Psoas muscle (tissue), 7 donors: ENCODE measurements at regions not wholly inside any gene's neighbourhood (a gene's known extent, or its start where the extent isn't known, plus 50 kb on each side); places are given as distances from the start of the nearest gene placed in this dataset.

Source experiments
- ATAC-seq, 4 donors: fragments of 200-7000 bp; cut with Tn5 transposase; one replicate each; pipeline ENCODE4 v1.9.1; 2020; ENCODE audit warnings: moderate library complexity in 3 of 4, mild to moderate bottlenecking in 2 of 4
- DNase-seq, 2 donors: peaks; one replicate each; pipeline ENCODE4 v3.0.0-alpha.2; 2020
- H3K27ac ChIP-seq: fragments of 200-600 bp; one replicate; pipeline ENCODE4 v1.8.0; 2022
- H3K27me3 ChIP-seq, 3 donors: fragments of 200-600 bp in 1 of 3; one replicate each; pipeline versions ENCODE4 v1.6.1 to v1.8.0; 2013 to 2022; ENCODE audit warnings: low read length in 2 of 3, mild to moderate bottlenecking in 2 of 3, moderate library complexity in 1 of 3; ENCODE audit not compliant: insufficient read depth in 3 of 3
- H3K36me3 ChIP-seq, 2 donors: fragments of 200-600 bp in 1 of 2; one replicate each; pipeline versions ENCODE4 v1.6.1 to v1.8.0; 2013 to 2022; ENCODE audit warnings: low read depth in 1 of 2, mild to moderate bottlenecking in 1 of 2, moderate library complexity in 1 of 2; ENCODE audit not compliant: insufficient read depth in 1 of 2
- H3K4me1 ChIP-seq: fragments of 200-600 bp; one replicate; pipeline ENCODE4 v1.8.0; 2022
- H3K4me3 ChIP-seq: fragments of 200-600 bp; one replicate; pipeline ENCODE4 v1.8.0; 2022; ENCODE audit warnings: mild to moderate bottlenecking
- H3K9me3 ChIP-seq: fragments of 200-600 bp; one replicate; pipeline ENCODE4 v1.8.0; 2022
- WGBS, 3 donors: extraction: QIAGEN DNeasy Blood & Tissue Kit; methylation state at CpG; one replicate each; pipeline versions ENCODE4 v1.1.6 to v1.1.7; 2013; 5-methylcytosine and 5-hydroxymethylcytosine counted together
- intact Hi-C, 2 donors: fragments of 100-400 bp; cut with DNase I; formaldehyde crosslinking; loops; one replicate each; pipeline versions ENCODE4 v1.11.0 to v1.14.2; 2022
- TF ChIP-seq, protein P1 (sequence below): fragments of 200-600 bp; IDR thresholded peaks from one replicate; pipeline ENCODE4 v1.8.0; 2022; ENCODE audit warnings: antibody characterized with exemption
- donor health status: healthy with polysubstance abuse.
- donor health status: DM: no; HTN: no; CAD: no; lungs with moderate emphysema.
- donor health status: Bipolar disorder and iron deficiency.
- donor health status: healthy.
- donor health status: DM: yes; HTN: yes; CAD: no.
- donor health status: DM: no; HTN: no; CAD: no.
- donor health status: DM: yes; HTN: yes; CAD: no.

DNA sequence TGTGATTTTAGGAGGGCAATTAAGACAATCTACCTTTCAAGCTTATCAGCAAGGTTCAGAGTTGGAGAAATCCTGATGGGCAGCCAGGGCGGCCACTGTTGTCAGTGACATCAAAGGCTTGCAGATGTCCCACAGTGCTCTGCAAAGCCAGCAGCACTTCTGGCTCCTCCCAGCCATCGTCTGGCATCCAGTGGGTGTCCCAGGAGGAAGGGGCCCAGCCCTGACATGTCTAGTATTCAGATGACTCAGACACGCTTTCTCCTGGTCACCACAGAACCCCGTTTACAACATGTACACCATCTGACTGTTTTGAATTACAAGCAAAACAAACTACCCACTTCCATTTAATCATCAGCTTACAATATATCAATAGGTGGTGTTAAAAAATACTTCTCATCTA, 61.4 kb downstream of the CYRIA start:
- H3K9me3 ChIP-seq, result no peaks in the 10 kb centered on the region
- 79 to 92% (median 90%) methylated on average over 4 of the region's 4 CpGs for WGBS, 3 donors
- no peak for DNase-seq
- no peaks in the 10 kb centered on the region for H3K27me3 ChIP-seq
- intact Hi-C loops, result loop anchor here in 1 of 2 donors (10.0 kb wide), 1 partner anchor 969 kb away; no protein-coding TSS in a partner anchor
- no peak overlapping the region for H3K27ac ChIP-seq
- no peak for ATAC-seq
- H3K4me3 ChIP-seq, result no peak overlapping the region
- H3K4me1 ChIP-seq, result no peaks in the 10 kb centered on the region
- TF ChIP-seq, protein P1, sequence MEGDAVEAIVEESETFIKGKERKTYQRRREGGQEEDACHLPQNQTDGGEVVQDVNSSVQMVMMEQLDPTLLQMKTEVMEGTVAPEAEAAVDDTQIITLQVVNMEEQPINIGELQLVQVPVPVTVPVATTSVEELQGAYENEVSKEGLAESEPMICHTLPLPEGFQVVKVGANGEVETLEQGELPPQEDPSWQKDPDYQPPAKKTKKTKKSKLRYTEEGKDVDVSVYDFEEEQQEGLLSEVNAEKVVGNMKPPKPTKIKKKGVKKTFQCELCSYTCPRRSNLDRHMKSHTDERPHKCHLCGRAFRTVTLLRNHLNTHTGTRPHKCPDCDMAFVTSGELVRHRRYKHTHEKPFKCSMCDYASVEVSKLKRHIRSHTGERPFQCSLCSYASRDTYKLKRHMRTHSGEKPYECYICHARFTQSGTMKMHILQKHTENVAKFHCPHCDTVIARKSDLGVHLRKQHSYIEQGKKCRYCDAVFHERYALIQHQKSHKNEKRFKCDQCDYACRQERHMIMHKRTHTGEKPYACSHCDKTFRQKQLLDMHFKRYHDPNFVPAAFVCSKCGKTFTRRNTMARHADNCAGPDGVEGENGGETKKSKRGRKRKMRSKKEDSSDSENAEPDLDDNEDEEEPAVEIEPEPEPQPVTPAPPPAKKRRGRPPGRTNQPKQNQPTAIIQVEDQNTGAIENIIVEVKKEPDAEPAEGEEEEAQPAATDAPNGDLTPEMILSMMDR, result no peak
- peaks cover 0 to 7% of the 10 kb centered on the region in 2 donors for H3K36me3 ChIP-seq

DNA sequence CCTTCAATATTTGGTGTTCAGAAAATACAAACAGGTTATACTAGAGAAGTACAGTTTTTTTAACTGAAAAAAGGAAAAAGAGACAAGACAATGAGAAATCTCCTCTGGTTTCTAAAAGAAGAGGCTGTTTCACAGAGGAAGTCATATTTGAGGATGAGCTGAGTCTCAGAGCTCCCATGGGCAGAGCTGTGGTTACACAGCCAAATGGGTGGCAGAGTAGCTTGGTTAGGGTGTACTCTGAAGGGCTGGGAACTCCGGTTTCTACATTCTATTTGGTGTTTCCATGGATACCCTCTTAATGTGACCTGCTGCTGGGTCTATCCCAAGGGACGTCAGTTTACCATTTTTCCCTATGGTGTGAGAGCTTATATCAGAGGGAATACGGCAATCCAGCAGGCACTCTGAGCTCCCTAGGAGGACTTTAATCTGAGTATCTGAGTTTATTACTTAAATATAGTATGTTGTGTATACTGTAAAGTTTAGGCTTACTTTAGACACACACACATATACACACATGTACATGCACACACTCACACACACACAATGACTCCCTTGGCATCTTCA, 74.2 kb downstream of the CYRIA start:
- ATAC-seq, result no peak
- no peak for DNase-seq
- TF ChIP-seq, protein P1, result no peak
- WGBS, 3 donors, result 74 to 81% (median 76%) methylated on average over 3 of the region's 3 CpGs
- no peaks in the 10 kb centered on the region for H3K27me3 ChIP-seq
- no peaks in the 10 kb centered on the region for H3K9me3 ChIP-seq
- H3K4me3 ChIP-seq, result no peak overlapping the region
- intact Hi-C loops, result no loop called here
- peaks cover 0 to 11% of the 10 kb centered on the region in 2 donors for H3K36me3 ChIP-seq
- no peak overlapping the region for H3K27ac ChIP-seq
- H3K4me1 ChIP-seq, result no peaks in the 10 kb centered on the region

GRCh38 chr2:16589465-16589864, 76.2 kb downstream of the CYRIA start:
- ATAC-seq (no peak), DNase-seq (no peak)
- H3K4me3 ChIP-seq, result no peak overlapping the region
- 84 to 88% (median 84%) methylated on average over 3 of the region's 3 CpGs for WGBS, 3 donors
- intact Hi-C loops, result no loop called here
- H3K36me3 ChIP-seq, result peaks cover 0 to 14% of the 10 kb centered on the region in 2 donors
- no peaks in the 10 kb centered on the region for H3K9me3 ChIP-seq
- no peak overlapping the region for H3K27ac ChIP-seq
- TF ChIP-seq, protein P1, result no peak
- no peaks in the 10 kb centered on the region for H3K4me1 ChIP-seq
- no peaks in the 10 kb centered on the region for H3K27me3 ChIP-seq

GRCh38 chr2:16588565-16588964, 77.1 kb downstream of the CYRIA start:
- Histone ChIP-seq H3K27ac (no peak overlapping the region), H3K4me3 (no peak overlapping the region), H3K4me1 (no peaks in the 10 kb centered on the region), H3K9me3 (no peaks in the 10 kb centered on the region), H3K27me3 (no peaks in the 10 kb centered on the region), H3K36me3 (peaks cover 0 to 14% of the 10 kb centered on the region in 2 donors)
- ATAC-seq (no peak), DNase-seq (no peak)
- intact Hi-C loops, result no loop called here
- WGBS, 3 donors, result 77 to 86% (median 78%) methylated on average over 3 of the region's 3 CpGs
- TF ChIP-seq, protein P1, result no peak

DNA sequence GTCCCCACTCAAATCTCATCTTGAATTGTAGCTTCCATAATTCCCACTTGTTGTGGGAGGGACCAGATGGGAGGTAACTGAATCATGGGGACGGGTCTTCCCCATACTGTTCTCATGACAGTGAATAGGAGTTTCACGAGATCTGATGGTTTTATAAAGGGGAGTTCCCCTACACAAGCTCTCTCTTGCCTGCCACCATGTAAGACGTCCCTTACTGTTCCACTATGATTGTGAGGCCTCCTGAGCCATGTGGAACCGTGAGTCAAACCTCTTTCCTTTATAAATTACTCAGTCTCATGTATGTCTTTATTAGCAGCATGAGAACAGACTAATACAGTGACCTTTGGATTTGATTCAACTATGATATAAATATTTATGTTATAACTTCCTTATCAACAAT, 78.0 kb downstream of the CYRIA start:
- H3K27me3 ChIP-seq, result no peaks in the 10 kb centered on the region
- H3K4me3 ChIP-seq, result no peak overlapping the region
- ATAC-seq (no peak), DNase-seq (no peak)
- WGBS, 3 donors, result 89 to 90% (median 90%) methylated on average over 4 of the region's 4 CpGs
- H3K9me3 ChIP-seq, result no peaks in the 10 kb centered on the region
- no peak overlapping the region for H3K27ac ChIP-seq
- TF ChIP-seq, protein P1, result no peak
- peaks cover 0 to 14% of the 10 kb centered on the region in 2 donors for H3K36me3 ChIP-seq
- intact Hi-C loops, result no loop called here
- H3K4me1 ChIP-seq, result no peaks in the 10 kb centered on the region
